Astrocyte of the hippocampus (primary cell): ENCODE measurements at regions not wholly inside any gene's neighbourhood (a gene's known extent, or its start where the extent isn't known, plus 50 kb on each side); places are given as distances from the start of the nearest gene placed in this dataset.

Experiments used
- DNase-seq: peaks from one replicate; pipeline ENCODE4 v3.0.0; 2011; ENCODE audit warnings: low read depth, low spot score

DNA sequence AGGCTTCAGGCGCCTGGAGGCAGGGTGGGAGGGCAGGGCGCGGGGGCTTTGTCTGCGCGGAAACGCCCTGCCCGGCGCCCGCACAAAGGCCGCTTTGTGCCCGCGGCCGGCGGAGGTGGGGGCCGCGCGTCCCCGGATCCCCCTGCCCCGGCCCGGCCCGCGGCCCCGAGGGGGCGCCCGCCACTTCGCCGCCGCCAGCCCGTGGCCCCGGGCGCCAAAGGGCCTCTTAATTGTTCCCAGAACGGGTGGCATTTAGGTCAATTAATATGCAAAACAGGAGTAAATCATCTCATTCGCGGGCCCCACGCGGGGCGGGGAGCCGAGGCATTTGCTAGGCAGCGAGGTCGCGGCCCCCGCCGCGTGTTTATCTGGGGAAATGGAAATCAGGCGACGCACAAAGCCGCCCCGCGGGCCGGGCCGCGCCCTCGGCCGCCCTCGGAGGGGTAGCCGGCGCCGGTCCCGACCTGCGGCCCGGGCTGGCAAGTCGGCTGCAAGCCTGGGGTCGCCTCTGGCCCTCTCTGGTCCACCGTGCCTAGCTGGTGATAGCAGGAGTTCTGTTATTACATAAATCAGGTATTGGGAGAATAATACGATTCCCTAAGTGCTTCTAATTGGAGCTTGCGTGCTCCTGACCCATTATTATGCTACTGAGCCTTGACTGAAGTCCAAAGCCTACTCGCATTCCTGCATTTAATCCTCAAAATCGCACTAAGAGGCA lies 148.2 kb upstream of the GLI2 start:
- peak; percentile 32 for DNase-seq

GRCh38 chr2:120587997-120588336 lies 147.7 kb upstream of the GLI2 start:
- DNase-seq = no peak

DNA sequence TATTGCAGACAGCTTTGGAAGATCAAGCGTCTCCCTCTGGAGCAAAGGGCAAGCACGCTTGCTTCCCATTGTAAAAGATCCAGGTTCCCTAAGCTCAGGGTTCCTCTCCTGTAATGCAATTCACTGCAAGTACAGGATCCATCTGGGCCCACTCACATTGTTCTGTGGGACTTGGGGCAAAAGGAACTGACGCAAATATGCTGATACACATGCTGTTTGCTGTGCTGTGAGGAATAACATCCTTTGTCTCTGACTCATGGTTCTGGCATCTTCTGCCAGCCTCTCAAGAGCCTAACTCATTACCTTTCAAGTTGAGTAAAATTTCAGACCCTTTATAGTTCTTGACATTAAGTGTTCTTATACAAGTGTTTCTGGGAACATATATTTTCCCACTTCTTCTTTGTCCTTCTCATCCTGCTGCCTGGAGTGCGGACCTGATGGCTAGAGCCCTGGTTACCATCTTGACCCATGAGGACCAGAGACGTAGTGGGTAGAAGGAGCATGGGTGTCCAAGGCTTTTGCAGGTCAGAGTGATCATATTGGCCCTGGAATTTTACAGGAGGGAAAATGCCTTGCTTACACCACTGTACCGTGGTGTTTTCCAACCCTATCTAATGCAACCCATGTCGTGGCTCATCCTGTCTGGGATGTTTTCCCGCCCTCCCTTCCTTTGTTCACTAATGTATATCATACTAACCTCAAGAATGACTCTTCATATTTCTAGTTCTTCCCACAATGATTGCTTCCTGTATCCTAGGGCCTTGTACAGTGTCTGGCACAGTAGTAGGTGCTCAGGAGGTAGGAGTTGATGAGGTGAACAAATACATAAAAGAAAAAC lies 145.7 kb upstream of the GLI2 start:
- DNase-seq = peak; percentile 93

GRCh38 chr2:120590841-120591240 lies 144.8 kb upstream of the GLI2 start:
- DNase-seq = no peak

DNA sequence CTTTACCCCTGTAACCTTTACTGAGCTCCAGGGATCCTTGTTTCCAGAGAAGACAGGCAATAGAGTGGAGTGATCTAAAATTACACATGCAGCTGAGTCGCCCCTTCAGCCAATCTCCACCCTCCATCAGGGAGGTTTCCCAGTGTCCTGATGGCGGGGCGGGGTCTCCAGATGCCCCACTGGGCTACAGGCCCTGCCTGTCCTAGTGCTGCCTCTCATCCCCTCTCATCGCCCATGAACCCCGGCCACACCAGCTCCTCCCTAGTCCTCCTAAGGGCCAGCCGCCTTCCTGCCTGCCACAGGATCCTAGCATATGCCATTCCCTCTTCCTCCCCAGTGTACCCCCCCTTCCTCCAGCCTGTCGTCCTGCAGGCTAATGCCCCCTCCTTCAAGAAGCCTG lies 144.1 kb upstream of the GLI2 start:
- DNase-seq = no peak

GRCh38 chr2:120592084-120592483 lies 143.6 kb upstream of the GLI2 start:
- no peak for DNase-seq

- DNase-seq = no peak
Observed at GRCh38 chr2:120593921-120594686, 141.6 kb upstream of the GLI2 start.

- DNase-seq = no peak
Observed at GRCh38 chr2:120594856-120595685, 140.6 kb upstream of the GLI2 start.

- no peak for DNase-seq
Observed at GRCh38 chr2:120595739-120596138, 139.9 kb upstream of the GLI2 start.

DNA sequence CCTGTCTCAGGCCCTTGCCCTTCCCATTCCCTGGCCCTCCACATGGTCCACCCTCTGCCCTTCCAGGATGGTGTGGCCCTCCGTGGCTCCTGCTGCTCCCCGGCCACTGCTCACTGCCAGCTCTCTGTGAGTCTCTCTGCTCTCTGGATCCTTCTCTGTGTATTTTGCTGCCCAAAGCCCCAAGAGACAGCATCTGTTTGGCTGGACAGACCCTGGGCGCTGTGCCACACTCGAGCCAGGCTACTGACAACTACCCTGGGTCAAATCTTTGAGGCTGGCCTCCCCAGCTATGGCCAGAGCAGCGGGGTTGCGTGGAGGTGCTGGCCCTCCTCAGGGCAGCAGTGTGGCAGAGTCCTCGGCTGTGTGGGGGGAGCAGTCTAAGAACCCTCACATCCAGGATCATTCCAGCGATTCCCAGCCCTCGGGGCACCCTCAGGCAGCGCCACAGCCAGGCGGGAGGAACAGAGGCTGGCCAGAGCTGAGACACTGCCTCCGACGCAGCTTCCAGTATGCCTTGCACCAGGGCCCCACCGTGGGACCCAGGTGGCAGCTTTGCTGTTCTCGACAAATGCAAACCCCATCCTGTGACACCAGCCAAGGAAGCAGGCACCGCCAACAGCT lies 139.4 kb upstream of the GLI2 start:
- no peak for DNase-seq

GRCh38 chr2:120596990-120597594 lies 138.6 kb upstream of the GLI2 start:
- peak; percentile 33 for DNase-seq

GRCh38 chr2:120597595-120598193 lies 138.0 kb upstream of the GLI2 start:
- DNase-seq = no peak

DNA sequence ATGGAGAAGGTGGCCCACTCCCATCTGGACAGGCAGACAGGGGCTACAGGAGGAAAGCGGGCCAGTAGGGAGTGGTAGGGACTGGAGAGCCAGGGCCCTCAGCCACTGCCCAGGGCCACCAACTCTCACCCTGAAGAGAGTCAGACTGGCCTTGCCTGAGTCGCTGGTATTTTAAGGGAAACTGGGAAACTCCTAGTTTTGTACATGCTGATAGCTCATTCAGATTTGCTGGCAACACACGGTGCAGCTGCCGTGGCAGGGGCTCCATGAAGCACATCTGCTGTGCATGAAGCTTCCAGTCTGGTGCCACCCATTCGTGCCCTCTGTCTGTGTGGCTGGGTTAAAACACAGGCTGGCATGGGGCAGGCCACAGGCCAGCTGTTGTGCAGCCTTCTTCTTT lies 137.3 kb upstream of the GLI2 start:
- DNase-seq = no peak

DNA sequence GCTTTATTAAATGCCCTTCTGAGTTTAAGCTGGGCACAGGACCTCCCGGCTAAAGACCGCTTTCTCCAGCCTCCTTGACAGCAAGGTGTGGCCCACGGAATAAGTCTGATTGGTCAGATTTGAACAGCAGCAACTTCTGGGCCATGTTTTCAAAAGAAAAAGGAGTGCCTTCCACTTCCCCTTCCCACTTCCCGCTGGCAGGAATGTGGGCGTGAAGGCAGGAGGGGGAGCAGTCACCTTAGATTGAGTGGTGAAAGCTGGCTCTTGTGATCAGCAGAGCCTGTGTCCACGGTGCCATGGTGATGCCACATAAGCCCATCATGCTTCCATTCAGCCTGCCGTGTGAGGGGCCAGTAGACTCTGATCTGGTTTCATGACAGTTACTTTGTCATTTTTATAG lies 136.6 kb upstream of the GLI2 start:
- DNase-seq = no peak

GRCh38 chr2:120599656-120600055 lies 136.0 kb upstream of the GLI2 start:
- DNase-seq = no peak

DNA sequence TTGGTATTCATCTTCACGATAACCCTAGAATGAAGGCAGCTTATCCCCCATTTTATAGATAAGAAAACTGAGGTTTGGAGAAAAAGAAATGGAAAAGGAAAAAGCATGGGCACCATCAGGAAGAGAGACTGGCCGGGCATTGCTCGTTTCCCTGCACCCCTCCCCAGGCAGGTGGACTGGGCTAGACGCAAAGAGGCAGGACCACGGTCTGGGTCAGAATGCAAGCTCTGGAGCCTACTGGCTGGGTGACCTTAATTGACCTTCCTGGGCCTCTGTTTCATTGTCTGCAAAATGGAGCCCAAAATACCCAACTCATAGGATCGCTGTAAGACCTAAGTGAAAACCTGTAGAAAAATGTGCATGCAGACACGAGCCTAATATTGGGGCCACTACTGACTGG lies 135.3 kb upstream of the GLI2 start:
- no peak for DNase-seq

GRCh38 chr2:120600786-120601185 lies 134.9 kb upstream of the GLI2 start:
- DNase-seq = no peak

GRCh38 chr2:120601566-120601965 lies 134.1 kb upstream of the GLI2 start:
- no peak for DNase-seq

GRCh38 chr2:120602251-120602650 lies 133.4 kb upstream of the GLI2 start:
- DNase-seq = no peak

- DNase-seq = no peak
Observed at GRCh38 chr2:120604767-120605166, 130.9 kb upstream of the GLI2 start.
